ENCODE measurements at regions not wholly inside any gene's neighbourhood (a gene's known extent, or its start where the extent isn't known, plus 50 kb on each side); places are given as distances from the start of the nearest gene placed in this dataset.

DNA sequence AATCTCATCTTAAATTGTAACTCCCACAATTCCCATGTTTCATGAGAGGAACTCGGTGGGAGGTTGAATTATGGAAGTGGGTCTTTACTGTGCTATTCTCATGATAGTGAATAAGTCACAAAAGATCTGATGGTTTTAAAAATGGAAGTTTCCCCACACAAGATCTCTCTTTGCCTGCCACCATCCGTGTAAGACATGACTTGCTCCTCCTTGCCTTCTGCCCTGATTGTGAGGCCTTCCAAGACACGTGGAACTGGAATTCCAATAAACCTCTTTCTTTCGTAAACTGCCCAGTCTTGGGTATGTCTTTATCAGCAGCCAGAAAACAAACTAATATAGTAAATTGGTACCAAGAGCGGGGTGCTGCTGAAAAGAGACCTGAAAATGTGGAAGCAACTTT is 761.6 kb upstream of the RGS18 start:
- in situ Hi-C loops (cut with MboI; ENCODE audit: low sequenced_read_pairs) (no loop called here), dilution Hi-C loops (cut with HindIII; ENCODE audit: low sequenced_read_pairs, unreplicated experiment) (no loop called here), intact Hi-C loops (cut with micrococcal nuclease) (no loop called here)
- no peak overlapping the region for H2BK120ac ChIP-seq (ENCODE audit: low read depth, low read length)
- no peak overlapping the region for H3K27ac ChIP-seq (ENCODE audit: insufficient read depth, low read length)
- no peaks in the 10 kb centered on the region for H3K4me1 ChIP-seq (ENCODE audit: control insufficient read depth, insufficient read depth, low read length)
- no peak overlapping the region for H3K14ac ChIP-seq (replicated peaks; ENCODE audit: low read depth, low read length)
- H3K9me3 ChIP-seq (ENCODE audit: control insufficient read depth, insufficient read depth, low read length) = 0 out of 2 replicates have a peak, but pooled peaks cover 3% of the 10 kb centered on the region
- no peaks in the 10 kb centered on the region for H3K9me1 ChIP-seq (ENCODE audit: insufficient read depth, low read length)
- H3K4me2 ChIP-seq (ENCODE audit: low read depth, low read length) = no peak overlapping the region
- TF ChIP-seq MXI1 (IDR thresholded peaks at IDR 0.05; ENCODE audit: borderline replicate concordance, low read depth, low read length) (no peak), MAFK (IDR thresholded peaks at IDR 0.05; ENCODE audit: low read depth, low read length) (no peak)
- ChIA-PET POLR2A (ENCODE audit: unreplicated experiment) (no interaction called here), CTCF (no interaction called here)
- no peak overlapping the region for H2AK9ac ChIP-seq (replicated peaks; ENCODE audit: low read depth, low read length, poor library complexity)
- no peak overlapping the region for H4K5ac ChIP-seq (ENCODE audit: low read depth, low read length)
- no peak for ATAC-seq (ENCODE audit: low read depth)
- no peak overlapping the region for H4K91ac ChIP-seq (ENCODE audit: insufficient read depth, low read depth, low read length)
- no peak overlapping the region for H3K4me3 ChIP-seq (ENCODE audit: insufficient read depth, low read depth, low read length)
- no TSS peak for BruUV-seq (replicated peaks)
- no peak overlapping the region for H2BK20ac ChIP-seq (ENCODE audit: low read depth, low read length)
- H3K9ac ChIP-seq (ENCODE audit: low read depth, low read length) = no peak overlapping the region
- H4K8ac ChIP-seq (ENCODE audit: low read depth in 2 of 2, low read length in 2 of 2) = no peak overlapping the region
- H2AK5ac ChIP-seq (ENCODE audit: low read depth, low read length) = no peak overlapping the region
- H3K79me1 ChIP-seq (ENCODE audit: low read depth in 1 of 2, low read length in 2 of 2) = no peaks in the 10 kb centered on the region
- H2BK15ac ChIP-seq (ENCODE audit: low read depth, low read length) = no peak overlapping the region
- no peak overlapping the region for H3K23ac ChIP-seq (ENCODE audit: low read depth, low read length)
- WGBS, 2 experiments (ENCODE audit: extremely low coverage in 2 of 2, insufficient read length in 1 of 2) = 67% methylated on average over 1 of the region's 5 CpGs; no CpG with 5 or more reads in 1 of the 2 experiments
- H4K20me1 ChIP-seq (ENCODE audit: insufficient read depth, low read length) = no peaks in the 10 kb centered on the region
- H3K36me3 ChIP-seq (ENCODE audit: control insufficient read depth, insufficient read depth, low read length) = no peaks in the 10 kb centered on the region
- no peak overlapping the region for H3K4ac ChIP-seq (ENCODE audit: low read depth, low read length)
- no peak overlapping the region for H3K56ac ChIP-seq (ENCODE audit: extremely low read depth, insufficient read depth, low read length)
- no peak for DNase-seq
- H2BK5ac ChIP-seq (ENCODE audit: low read depth, low read length, poor library complexity, severe bottlenecking) = no peak overlapping the region
- no peak overlapping the region for H2AFZ ChIP-seq (replicated peaks; ENCODE audit: low read length, poor library complexity)
- no peaks in the 10 kb centered on the region for H3K27me3 ChIP-seq (ENCODE audit: control insufficient read depth, insufficient read depth, low read length)
- H3K18ac ChIP-seq (ENCODE audit: low read depth, low read length) = no peak overlapping the region

All from IMR-90 (cell line).